Prostate gland (tissue), 2 donors: ENCODE measurements at regions not wholly inside any gene's neighbourhood (a gene's known extent, or its start where the extent isn't known, plus 50 kb on each side); places are given as distances from the start of the nearest gene placed in this dataset.

Source experiments
- CTCF ChIP-seq, 4 experiments: fragments of 200-600 bp in 2 of 4; fragments of 450-650 bp in 2 of 4; sonication (generic) in 2 of 4; IDR thresholded peaks; 1 replicate in 3 of 4; 2 replicates in 1 of 4; pipeline ENCODE4 v1.5.1; 2016 to 2019; ENCODE audit warnings: antibody characterized with exemption in 4 of 4, mild to moderate bottlenecking in 2 of 4, moderate library complexity in 2 of 4
- POLR2A ChIP-seq: fragments of 450-650 bp; IDR thresholded peaks from one replicate; pipeline ENCODE4 v1.6.1; 2016; ENCODE audit warnings: antibody characterized with exemption, mild to moderate bottlenecking
- POLR2AphosphoS5 ChIP-seq: sonication (generic); formaldehyde crosslinking; IDR thresholded peaks from one replicate; pipeline ENCODE4 v1.6.1; 2017; ENCODE audit warnings: antibody characterized with exemption

GRCh38 chr18:78681934-78682333, 297.7 kb upstream of the SALL3 start:
- no peak for TF ChIP-seq CTCF (IDR thresholded peaks at IDR 0.05)
- no peak for TF ChIP-seq POLR2AphosphoS5
- TF ChIP-seq POLR2A, result no peak
